Astrocyte of the spinal cord (primary cell): ENCODE measurements at regions not wholly inside any gene's neighbourhood (a gene's known extent, or its start where the extent isn't known, plus 50 kb on each side); places are given as distances from the start of the nearest gene placed in this dataset.
A peak's percentile ranks its signal among the peaks of the same experiment; 100 is the strongest.

ENCODE experiments used
- DNase-seq: peaks from one replicate; pipeline ENCODE4 v3.0.0; 2011; ENCODE audit warnings: low read depth, low spot score
- H3K4me3 ChIP-seq: 2 replicates; pipeline ENCODE4 v1.5.1; 2011; ENCODE audit warnings: low read depth, mild to moderate bottlenecking, low read length, moderate library complexity
- in situ Hi-C: cut with HindIII; loops from 2 replicates; pipeline ENCODE4 v1.10.0; 2017; ENCODE audit warnings: low sequenced_read_pairs
- TF ChIP-seq, protein P1 (sequence below): IDR thresholded peaks from 2 replicates; pipeline ENCODE4 v1.5.1; 2012; ENCODE audit warnings: low read depth, mild to moderate bottlenecking, low read length, inconsistent platforms

DNA sequence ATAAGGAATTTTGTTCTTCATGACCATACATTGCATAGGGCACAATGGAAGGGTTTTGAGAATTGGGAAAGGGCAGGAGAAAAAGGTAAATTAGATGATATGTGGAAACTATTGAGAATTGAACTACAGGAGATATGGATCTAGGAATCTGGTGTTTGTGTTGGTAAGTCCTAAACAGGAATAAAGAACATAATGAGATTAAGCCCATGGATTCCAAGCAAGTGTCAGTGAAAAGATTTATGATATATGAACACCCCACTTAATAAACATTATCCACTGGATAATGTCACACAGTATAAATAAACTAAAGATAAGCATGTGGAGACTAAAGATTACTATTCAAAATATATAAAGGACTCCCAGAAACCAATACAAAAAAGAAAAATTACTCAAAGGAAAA, 98.2 kb downstream of the TNFSF18 start:
- DNase-seq: no peak
- H3K4me3 ChIP-seq: no peak overlapping the region
- TF ChIP-seq, protein P1, sequence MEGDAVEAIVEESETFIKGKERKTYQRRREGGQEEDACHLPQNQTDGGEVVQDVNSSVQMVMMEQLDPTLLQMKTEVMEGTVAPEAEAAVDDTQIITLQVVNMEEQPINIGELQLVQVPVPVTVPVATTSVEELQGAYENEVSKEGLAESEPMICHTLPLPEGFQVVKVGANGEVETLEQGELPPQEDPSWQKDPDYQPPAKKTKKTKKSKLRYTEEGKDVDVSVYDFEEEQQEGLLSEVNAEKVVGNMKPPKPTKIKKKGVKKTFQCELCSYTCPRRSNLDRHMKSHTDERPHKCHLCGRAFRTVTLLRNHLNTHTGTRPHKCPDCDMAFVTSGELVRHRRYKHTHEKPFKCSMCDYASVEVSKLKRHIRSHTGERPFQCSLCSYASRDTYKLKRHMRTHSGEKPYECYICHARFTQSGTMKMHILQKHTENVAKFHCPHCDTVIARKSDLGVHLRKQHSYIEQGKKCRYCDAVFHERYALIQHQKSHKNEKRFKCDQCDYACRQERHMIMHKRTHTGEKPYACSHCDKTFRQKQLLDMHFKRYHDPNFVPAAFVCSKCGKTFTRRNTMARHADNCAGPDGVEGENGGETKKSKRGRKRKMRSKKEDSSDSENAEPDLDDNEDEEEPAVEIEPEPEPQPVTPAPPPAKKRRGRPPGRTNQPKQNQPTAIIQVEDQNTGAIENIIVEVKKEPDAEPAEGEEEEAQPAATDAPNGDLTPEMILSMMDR: no peak
- in situ Hi-C loops: no loop called here

DNA sequence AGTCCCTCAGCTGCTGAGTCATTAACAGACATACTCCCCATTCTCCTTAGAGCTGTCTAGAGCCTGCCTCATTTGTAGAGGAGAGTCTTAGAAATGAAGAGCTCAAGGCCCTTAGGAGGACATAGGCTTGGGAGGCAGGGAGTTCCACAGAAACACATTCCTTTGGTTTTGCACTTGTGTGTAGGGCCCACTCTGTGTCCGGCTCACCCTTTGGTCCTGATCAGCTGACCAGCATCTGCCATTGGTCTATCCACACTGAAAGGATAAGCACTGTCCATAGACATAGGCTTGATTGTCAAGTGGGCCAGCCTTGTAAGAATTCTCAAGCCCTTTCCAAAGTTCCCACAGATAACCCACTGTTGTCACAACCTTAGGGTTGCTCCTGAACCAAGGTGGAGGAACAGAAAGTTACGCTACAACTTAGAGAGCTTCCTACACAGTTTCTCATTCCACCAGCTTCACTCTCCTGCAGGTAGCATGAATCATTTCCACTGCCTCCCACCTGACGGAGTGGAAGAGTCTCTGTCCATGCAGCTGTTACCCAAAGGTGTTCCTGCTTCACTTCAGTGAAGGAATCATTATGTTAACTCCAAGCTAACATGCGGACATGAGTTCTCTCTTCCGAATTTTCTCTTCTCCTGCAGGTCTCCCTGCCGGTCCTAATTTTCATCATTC, 96.1 kb downstream of the TNFSF18 start:
- DNase-seq: no peak
- TF ChIP-seq, protein P1: no peak
- no peak overlapping the region for H3K4me3 ChIP-seq
- in situ Hi-C loops: no loop called here

- DNase-seq: peak; percentile 55
- no peak overlapping the region for H3K4me3 ChIP-seq
- in situ Hi-C loops: no loop called here
- TF ChIP-seq, protein P1: no peak
Measured at GRCh38 chr1:172955161-172955815, 95.5 kb downstream of the TNFSF18 start.

- in situ Hi-C loops: no loop called here
- DNase-seq: no peak
- no peak overlapping the region for H3K4me3 ChIP-seq
- TF ChIP-seq, protein P1: no peak
Measured at GRCh38 chr1:172956871-172957270, 93.9 kb downstream of the TNFSF18 start.

GRCh38 chr1:172957491-172957890, 93.2 kb downstream of the TNFSF18 start:
- TF ChIP-seq, protein P1: no peak
- H3K4me3 ChIP-seq: no peak overlapping the region
- no peak for DNase-seq
- in situ Hi-C loops: no loop called here

DNA sequence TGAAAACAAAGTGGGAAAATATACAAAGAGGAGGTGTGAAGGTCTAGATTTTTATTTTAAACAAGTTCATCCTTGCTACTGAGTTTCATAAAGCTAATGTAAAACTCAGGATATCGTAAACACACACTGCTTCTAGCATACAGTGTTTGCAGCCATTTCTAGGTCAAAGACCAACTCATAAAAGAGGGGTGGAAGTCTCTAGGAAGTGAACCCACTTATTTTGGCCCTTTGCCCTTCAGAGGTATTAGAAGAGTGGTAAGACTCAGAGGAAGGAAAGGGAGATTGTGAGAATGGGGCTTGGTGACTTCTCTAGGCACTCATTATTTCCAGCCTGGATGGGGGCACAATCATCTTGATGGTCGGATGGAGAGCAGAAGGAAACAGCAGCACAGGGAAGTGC, 91.2 kb downstream of the TNFSF18 start:
- no peak for DNase-seq
- in situ Hi-C loops: no loop called here
- no peak overlapping the region for H3K4me3 ChIP-seq
- TF ChIP-seq, protein P1: no peak
